GM10248 (cell line): ENCODE measurements at regions not wholly inside any gene's neighbourhood (a gene's known extent, or its start where the extent isn't known, plus 50 kb on each side); places are given as distances from the start of the nearest gene placed in this dataset.
A peak's percentile ranks its signal among the peaks of the same experiment; 100 is the strongest.

Experiments used
- CTCF ChIA-PET: fragments of 300-600 bp; sonication (Branson Sonifier 250); formaldehyde crosslinking; extraction: SDS; loops from one replicate; lab custom pipeline; 2021; ENCODE audit warnings: antibody characterized with exemption; lab: Yijun Ruan, JAX
- POLR2A ChIA-PET: fragments of 350-650 bp; sonication (Branson Sonifier 250); formaldehyde crosslinking; extraction: SDS; loops from one replicate; lab custom pipeline; 2020; ENCODE audit warnings: antibody characterized with exemption; lab: Yijun Ruan, JAX
- DNase-seq: peaks from one replicate; pipeline ENCODE4 v3.0.0; 2012; ENCODE audit errors: extremely low spot score
- CTCF ChIP-seq: IDR thresholded peaks from 2 replicates; pipeline ENCODE4 v1.5.1; 2012; ENCODE audit warnings: mild to moderate bottlenecking, low read depth; ENCODE audit errors: extremely low read depth, missing control alignments, control extremely low read depth

- no peak for TF ChIP-seq CTCF
- CTCF ChIA-PET: interaction anchor here (1.0 to 1.2 kb wide), 3 partner anchors 9 to 16 kb away, joined by 3 to 4 read pairs (median 4); no protein-coding TSS in a partner anchor
- no peak for DNase-seq
- POLR2A ChIA-PET: no interaction called here
Observed at GRCh38 chr12:54740882-54741281, 92.7 kb upstream of the DCD start.

- ChIA-PET CTCF (interaction anchor here (1.4 to 2.4 kb wide), 2 partner anchors 13 to 17 kb away, joined by 3 to 7 read pairs; no protein-coding TSS in a partner anchor), POLR2A (no interaction called here)
Observed at GRCh38 chr12:54736549-54736948, 88.4 kb upstream of the DCD start.

DNA sequence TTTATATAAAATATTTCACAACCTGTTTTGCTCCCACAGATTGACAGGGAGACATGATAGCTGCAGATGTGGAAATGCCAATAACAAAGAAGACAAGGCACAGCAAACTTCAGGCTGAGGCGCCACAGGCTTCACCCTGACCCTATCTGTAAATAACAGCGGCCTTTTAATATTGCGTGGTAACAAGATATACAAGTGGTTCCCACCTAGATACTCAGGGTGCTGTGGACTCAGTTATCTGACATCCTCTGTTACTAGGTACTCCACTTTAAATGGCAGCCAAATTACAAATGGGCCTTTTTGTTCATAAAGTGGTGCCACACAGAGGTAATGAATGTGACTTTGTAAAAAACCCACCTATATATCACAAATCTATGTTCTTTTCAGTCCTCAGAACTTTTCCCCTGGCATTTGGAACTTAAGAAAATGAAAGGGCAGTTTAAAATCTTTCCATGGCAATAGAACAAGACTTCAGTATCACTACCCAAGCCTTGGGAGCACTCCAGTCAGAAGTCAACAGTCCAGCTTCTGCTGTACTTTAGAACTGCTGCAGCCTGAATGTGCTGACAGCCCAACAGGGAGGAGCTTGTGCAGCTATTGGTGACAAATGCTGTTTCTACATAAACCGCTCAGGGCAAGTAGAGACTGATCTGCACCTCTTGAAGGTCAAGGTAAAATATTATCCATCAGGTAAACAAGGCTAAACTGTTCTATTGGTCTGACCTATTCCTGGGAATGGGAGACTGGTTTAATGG is 86.2 kb upstream of the DCD start:
- TF ChIP-seq CTCF: no peak
- DNase-seq: no peak
- CTCF ChIA-PET: interaction anchor here (1.0 to 2.4 kb wide), 7 partner anchors 10 to 338 kb away, joined by 3 to 7 read pairs (median 3); no protein-coding TSS in a partner anchor
- POLR2A ChIA-PET: no interaction called here

More at GRCh38 chr12:54736549-54736948, 88.4 kb upstream of the DCD start:
- no peak for TF ChIP-seq CTCF
- DNase-seq: no peak

DNA sequence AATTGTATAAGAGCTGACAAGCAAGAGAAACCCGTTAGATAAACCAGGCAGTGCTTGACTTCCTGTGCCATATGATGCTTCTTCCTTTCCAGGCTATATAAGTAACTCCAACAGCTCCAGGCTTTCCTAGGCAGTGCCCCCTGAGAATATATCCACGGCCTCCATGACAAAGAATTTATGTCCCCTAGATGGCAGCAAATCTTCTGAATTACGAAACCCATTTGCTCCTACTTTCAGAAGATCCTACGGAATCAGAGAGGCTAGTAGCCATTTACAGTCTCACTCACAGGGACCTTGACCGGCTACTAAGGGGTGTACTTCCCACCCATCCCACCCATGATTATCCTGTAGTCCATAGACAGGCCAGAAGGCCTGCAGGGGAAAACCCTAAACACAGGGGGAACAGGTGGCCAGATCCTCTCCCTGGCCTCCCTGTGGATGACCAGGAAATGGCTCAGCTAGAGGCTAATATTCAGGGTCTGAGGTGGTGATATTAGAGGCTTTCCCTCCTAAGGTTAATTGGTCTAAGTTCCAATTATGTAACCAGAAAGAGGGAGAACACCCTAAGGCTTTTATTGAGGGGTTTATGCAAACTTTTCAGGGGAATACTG is 77.2 kb upstream of the DCD start:
- peak; percentile 19 for TF ChIP-seq CTCF
- DNase-seq: no peak
- ChIA-PET POLR2A (no interaction called here), CTCF (interaction anchor here (0.8 to 2.4 kb wide), 10 partner anchors 10 to 347 kb away, joined by 3 to 16 read pairs (median 5); no protein-coding TSS in a partner anchor)

- no peak for DNase-seq
- ChIA-PET CTCF (interaction anchor here (0.9 to 2.4 kb wide), 11 partner anchors 11 to 419 kb away, joined by 3 to 16 read pairs (median 5); no protein-coding TSS in a partner anchor), POLR2A (no interaction called here)
- peak; percentile 48 for TF ChIP-seq CTCF
Observed at GRCh38 chr12:54723379-54724256, 75.5 kb upstream of the DCD start.

- ChIA-PET POLR2A (no interaction called here), CTCF (interaction anchor here (1.0 to 1.4 kb wide), 5 partner anchors 8 to 350 kb away, joined by 3 to 4 read pairs (median 3); no protein-coding TSS in a partner anchor)
- no peak for TF ChIP-seq CTCF
- no peak for DNase-seq
Observed at GRCh38 chr12:54721312-54721711, 73.1 kb upstream of the DCD start.
